HepG2 (cell line): ENCODE measurements at regions not wholly inside any gene's neighbourhood (a gene's known extent, or its start where the extent isn't known, plus 50 kb on each side); places are given as distances from the start of the nearest gene placed in this dataset.

ENCODE experiments used
- ATAC-seq: fragments of 200-7000 bp; cut with Tn5 transposase; 3 replicates; pipeline ENCODE4 v1.9.1; 2020; ENCODE audit warnings: mild to moderate bottlenecking, moderate library complexity
- BruUV-seq: library from RNA; stranded (reverse); fragments of 400-500 nt; replicated peaks from 2 replicates; lab custom pipeline; 2021; lab: Mats Ljungman, UMichigan
- CTCF ChIA-PET: fragments of 300-600 bp; formaldehyde crosslinking; extraction: SDS; loops from one replicate; lab custom pipeline; 2021; ENCODE audit warnings: low total read pairs, inconsistent platforms, low intra/inter-chr PET ratio; lab: Yijun Ruan, JAX
- POLR2A ChIA-PET: fragments of 350-600 bp; sonication (Branson Sonifier 250); formaldehyde crosslinking; loops from one replicate; lab custom pipeline; 2020; ENCODE audit warnings: antibody characterized with exemption, inconsistent platforms; lab: Yijun Ruan, JAX
- DNase-seq: peaks from one replicate; pipeline ENCODE4 v3.0.0-alpha.2; 2015; ENCODE audit warnings: low spot score
- FAIRE-seq: peaks from 3 replicates; lab custom pipeline; 2011; peaks lifted over from hg19 to GRCh38; lab: Jason Lieb, UNC
- H2AFZ ChIP-seq: one replicate; pipeline ENCODE4 v1.6.1; 2011; ENCODE audit warnings: low read length, inconsistent platforms
- H3K27ac ChIP-seq: fragments of 300-600 bp; 3 replicates; pipeline ENCODE4 v1.8.0; 2011; ENCODE audit warnings: mixed run types, mild to moderate bottlenecking, mixed read lengths, low read length, inconsistent platforms; ENCODE audit not compliant: insufficient read depth; ENCODE audit errors: extremely low read length
- H3K27me3 ChIP-seq, 2 experiments: fragments of 200-600 bp in 1 of 2; 2 replicates in 1 of 2; 3 replicates in 1 of 2; pipeline versions ENCODE4 v1.6.0 to v1.8.0; 2011; ENCODE audit warnings: low read length in 2 of 2, mild to moderate bottlenecking in 2 of 2, moderate library complexity in 2 of 2, inconsistent platforms in 1 of 2; ENCODE audit not compliant: insufficient read depth in 2 of 2, control insufficient read depth in 1 of 2
- H3K36me3 ChIP-seq, 2 experiments: fragments of 200-600 bp in 1 of 2; replicated peaks in 1 of 2; 2 replicates in 1 of 2; 3 replicates in 1 of 2; pipeline versions ENCODE4 v1.5.1 to v1.8.0; 2011; ENCODE audit warnings: low read length in 2 of 2, inconsistent platforms in 1 of 2; ENCODE audit not compliant: insufficient read depth in 2 of 2, control insufficient read depth in 1 of 2
- H3K4me1 ChIP-seq: 2 replicates; pipeline ENCODE4 v1.5.1; 2012; ENCODE audit warnings: low read length, inconsistent platforms; ENCODE audit not compliant: insufficient read depth
- H3K4me2 ChIP-seq: 2 replicates; pipeline ENCODE4 v1.6.0; 2011; ENCODE audit warnings: low read depth, low read length, inconsistent platforms
- H3K4me3 ChIP-seq, 3 experiments: fragments of 200-600 bp in 1 of 3; sonication (generic), shearing (Covaris generic) in 1 of 3; replicated peaks in 1 of 3; 2 replicates each; pipeline ENCODE4 v1.5.1; 2011 to 2016; ENCODE audit warnings: low read length in 3 of 3, inconsistent platforms in 2 of 3, low read depth in 2 of 3, mild to moderate bottlenecking in 2 of 3, control low read depth in 1 of 3, mixed read lengths in 1 of 3; ENCODE audit not compliant: insufficient read depth in 1 of 3
- H3K79me2 ChIP-seq: one replicate; pipeline ENCODE4 v1.6.1; 2011; ENCODE audit warnings: low read length, inconsistent platforms; ENCODE audit not compliant: insufficient read depth
- H3K9ac ChIP-seq: 2 replicates; pipeline ENCODE4 v1.6.0; 2011; ENCODE audit warnings: mild to moderate bottlenecking, low read depth, low read length, inconsistent platforms; ENCODE audit not compliant: insufficient read depth
- H3K9me3 ChIP-seq: 2 replicates; pipeline ENCODE4 v1.5.1; 2012; ENCODE audit warnings: mild to moderate bottlenecking, low read length
- H4K20me1 ChIP-seq: 2 replicates; pipeline ENCODE4 v1.6.0; 2011; ENCODE audit warnings: inconsistent platforms, mild to moderate bottlenecking, low read length, moderate library complexity; ENCODE audit not compliant: insufficient read depth
- MEIS2 ChIP-seq: sonication (generic); formaldehyde crosslinking; IDR thresholded peaks from 2 replicates; pipeline ENCODE4 v1.9.0; 2021; ENCODE audit warnings: mild to moderate bottlenecking, missing genetic modification reagents
- PITX1 ChIP-seq: sonication (generic); formaldehyde crosslinking; IDR thresholded peaks from 2 replicates; pipeline ENCODE4 v1.5.1; 2020; ENCODE audit warnings: mild to moderate bottlenecking, missing genetic modification reagents
- PPARG ChIP-seq: conservative IDR thresholded peaks from 2 replicates; pipeline ENCODE4 v1.6.1; 2016; ENCODE audit warnings: missing biosample characterization, missing genetic modification reagents
- SMAD3 ChIP-seq: sonication (generic); formaldehyde crosslinking; IDR thresholded peaks from 2 replicates; pipeline ENCODE4 v1.4.0; 2020; ENCODE audit warnings: missing genetic modification reagents
- SMARCE1 ChIP-seq: fragments of 450-650 bp; IDR thresholded peaks from 2 replicates; pipeline ENCODE4 v1.6.1; 2017; ENCODE audit warnings: borderline replicate concordance
- ZBTB21 ChIP-seq: sonication (generic); formaldehyde crosslinking; IDR thresholded peaks from 2 replicates; pipeline ENCODE4 v1.4.0; 2020; ENCODE audit warnings: missing genetic modification reagents
- ZNF746 ChIP-seq: sonication (generic); formaldehyde crosslinking; IDR thresholded peaks from 2 replicates; pipeline ENCODE4 v1.8.0; 2022; ENCODE audit warnings: mild to moderate bottlenecking, missing genetic modification reagents
- ZNF839 ChIP-seq: sonication (generic); formaldehyde crosslinking; IDR thresholded peaks from 2 replicates; pipeline ENCODE4 v1.4.0; 2020; ENCODE audit warnings: missing genetic modification reagents, mild to moderate bottlenecking, borderline replicate concordance
- WGBS: methylation state at CpG from one replicate; pipeline ENCODE4 v1.1.6; 2017; ENCODE audit warnings: low lambda C conversion rate; 5-methylcytosine and 5-hydroxymethylcytosine counted together
- in situ Hi-C: cut with HindIII; loops from 2 replicates; pipeline ENCODE4 v1.10.0; 2017; ENCODE audit warnings: low pct_unique_long_range_greater_than_20kb; ENCODE audit not compliant: extremely low pct_ligation_motif_present
- intact Hi-C: fragments of 100-400 bp; cut with micrococcal nuclease; formaldehyde crosslinking; loops from one replicate; pipeline ENCODE4 v1.10.0; 2022; ENCODE audit not compliant: unreplicated experiment
- TF ChIP-seq, protein P1 (sequence below): sonication (generic); formaldehyde crosslinking; IDR thresholded peaks from 2 replicates; pipeline ENCODE4 v1.5.1; 2020; ENCODE audit warnings: missing genetic modification reagents, mild to moderate bottlenecking, borderline replicate concordance
- TF ChIP-seq, protein P2 (sequence below): sonication (generic); formaldehyde crosslinking; IDR thresholded peaks from 2 replicates; pipeline ENCODE4 v1.4.0; 2020; ENCODE audit warnings: missing genetic modification reagents
- TF ChIP-seq, protein P3 (sequence below): sonication (generic); formaldehyde crosslinking; IDR thresholded peaks from 2 replicates; pipeline ENCODE4 v1.5.1; 2020; ENCODE audit warnings: mild to moderate bottlenecking, missing genetic modification reagents, borderline replicate concordance
- TF ChIP-seq, protein P4 (sequence below): sonication (generic); formaldehyde crosslinking; IDR thresholded peaks from 2 replicates; pipeline ENCODE4 v1.4.0; 2020; ENCODE audit warnings: missing genetic modification reagents

DNA sequence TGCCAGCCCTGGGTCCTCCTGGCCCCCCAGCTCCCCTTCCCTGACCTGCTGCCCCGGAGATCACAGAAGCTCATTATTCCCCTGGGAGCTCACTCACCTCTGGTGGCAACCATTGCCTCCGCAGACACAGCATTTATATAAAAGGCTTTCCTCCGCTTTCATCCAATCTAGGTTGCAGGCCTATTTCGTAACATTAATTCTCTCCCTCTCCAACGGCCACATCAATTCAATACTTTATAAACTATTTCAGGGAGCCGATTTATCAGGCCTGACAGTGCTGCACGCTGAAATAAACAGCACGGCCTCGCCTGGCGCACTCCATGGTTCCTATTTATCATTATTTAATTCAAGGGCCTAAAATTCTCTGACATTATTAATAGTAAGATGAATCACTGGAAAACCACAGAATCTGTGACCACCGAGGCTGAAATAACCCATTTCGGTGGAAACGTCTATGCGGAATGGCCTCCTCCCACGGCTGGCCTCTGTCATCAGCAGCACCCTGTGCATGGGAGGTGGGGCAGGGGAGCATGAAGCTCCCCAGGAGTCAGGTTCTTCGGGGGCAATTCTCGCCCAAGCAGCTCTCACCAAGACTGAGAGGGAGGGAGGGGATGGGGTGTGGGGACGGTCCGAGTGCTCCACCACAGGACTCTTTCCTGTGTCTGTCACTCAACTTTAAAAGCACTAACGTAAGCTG is 249.3 kb upstream of the PFKP start:
- ATAC-seq (no peak), FAIRE-seq (no peak), DNase-seq (no peak)
- 22% methylated on average over 15 of the region's 20 CpGs for WGBS
- Histone ChIP-seq H3K27me3 (no peaks in the 10 kb centered on the region; a peak in 1 of 5 replicates), H3K4me3 (no peak overlapping the region), H3K4me2 (no peak overlapping the region), H3K27ac (no peak overlapping the region), H3K4me1 (no peaks in the 10 kb centered on the region), H3K79me2 (no peaks in the 10 kb centered on the region), H2AFZ (no peak overlapping the region), H3K36me3 (no peaks in the 10 kb centered on the region), H4K20me1 (no peaks in the 10 kb centered on the region), H3K9me3 (no peaks in the 10 kb centered on the region), H3K9ac (no peak overlapping the region)
- CTCF ChIA-PET = no interaction called here
- no TSS peak for BruUV-seq
- POLR2A ChIA-PET = no interaction called here
- TF ChIP-seq, protein P1, sequence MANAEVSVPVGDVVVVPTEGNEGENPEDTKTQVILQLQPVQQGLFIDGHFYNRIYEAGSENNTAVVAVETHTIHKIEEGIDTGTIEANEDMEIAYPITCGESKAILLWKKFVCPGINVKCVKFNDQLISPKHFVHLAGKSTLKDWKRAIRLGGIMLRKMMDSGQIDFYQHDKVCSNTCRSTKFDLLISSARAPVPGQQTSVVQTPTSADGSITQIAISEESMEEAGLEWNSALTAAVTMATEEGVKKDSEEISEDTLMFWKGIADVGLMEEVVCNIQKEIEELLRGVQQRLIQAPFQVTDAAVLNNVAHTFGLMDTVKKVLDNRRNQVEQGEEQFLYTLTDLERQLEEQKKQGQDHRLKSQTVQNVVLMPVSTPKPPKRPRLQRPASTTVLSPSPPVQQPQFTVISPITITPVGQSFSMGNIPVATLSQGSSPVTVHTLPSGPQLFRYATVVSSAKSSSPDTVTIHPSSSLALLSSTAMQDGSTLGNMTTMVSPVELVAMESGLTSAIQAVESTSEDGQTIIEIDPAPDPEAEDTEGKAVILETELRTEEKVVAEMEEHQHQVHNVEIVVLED = no peak
- TF ChIP-seq ZBTB21 (CRISPR knock-in tag) (no peak), PPARG (CRISPR knock-in tag) (no peak), SMARCE1 (no peak), MEIS2 (CRISPR knock-in tag) (no peak), PITX1 (CRISPR knock-in tag) (no peak), ZNF746 (CRISPR knock-in tag) (no peak), SMAD3 (no peak), ZNF839 (CRISPR knock-in tag) (no peak)
- TF ChIP-seq, protein P2, sequence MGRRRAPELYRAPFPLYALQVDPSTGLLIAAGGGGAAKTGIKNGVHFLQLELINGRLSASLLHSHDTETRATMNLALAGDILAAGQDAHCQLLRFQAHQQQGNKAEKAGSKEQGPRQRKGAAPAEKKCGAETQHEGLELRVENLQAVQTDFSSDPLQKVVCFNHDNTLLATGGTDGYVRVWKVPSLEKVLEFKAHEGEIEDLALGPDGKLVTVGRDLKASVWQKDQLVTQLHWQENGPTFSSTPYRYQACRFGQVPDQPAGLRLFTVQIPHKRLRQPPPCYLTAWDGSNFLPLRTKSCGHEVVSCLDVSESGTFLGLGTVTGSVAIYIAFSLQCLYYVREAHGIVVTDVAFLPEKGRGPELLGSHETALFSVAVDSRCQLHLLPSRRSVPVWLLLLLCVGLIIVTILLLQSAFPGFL = no peak
- TF ChIP-seq, protein P3, sequence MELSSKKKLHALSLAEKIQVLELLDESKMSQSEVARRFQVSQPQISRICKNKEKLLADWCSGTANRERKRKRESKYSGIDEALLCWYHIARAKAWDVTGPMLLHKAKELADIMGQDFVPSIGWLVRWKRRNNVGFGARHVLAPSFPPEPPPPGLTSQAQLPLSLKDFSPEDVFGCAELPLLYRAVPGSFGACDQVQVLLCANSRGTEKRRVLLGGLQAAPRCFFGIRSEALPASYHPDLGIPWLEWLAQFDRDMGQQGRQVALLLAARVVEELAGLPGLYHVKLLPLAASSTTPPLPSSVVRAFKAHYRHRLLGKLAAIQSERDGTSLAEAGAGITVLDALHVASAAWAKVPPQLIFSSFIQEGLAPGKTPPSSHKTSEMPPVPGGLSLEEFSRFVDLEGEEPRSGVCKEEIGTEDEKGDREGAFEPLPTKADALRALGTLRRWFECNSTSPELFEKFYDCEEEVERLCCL (CRISPR knock-in tag) = no peak
- TF ChIP-seq, protein P4, sequence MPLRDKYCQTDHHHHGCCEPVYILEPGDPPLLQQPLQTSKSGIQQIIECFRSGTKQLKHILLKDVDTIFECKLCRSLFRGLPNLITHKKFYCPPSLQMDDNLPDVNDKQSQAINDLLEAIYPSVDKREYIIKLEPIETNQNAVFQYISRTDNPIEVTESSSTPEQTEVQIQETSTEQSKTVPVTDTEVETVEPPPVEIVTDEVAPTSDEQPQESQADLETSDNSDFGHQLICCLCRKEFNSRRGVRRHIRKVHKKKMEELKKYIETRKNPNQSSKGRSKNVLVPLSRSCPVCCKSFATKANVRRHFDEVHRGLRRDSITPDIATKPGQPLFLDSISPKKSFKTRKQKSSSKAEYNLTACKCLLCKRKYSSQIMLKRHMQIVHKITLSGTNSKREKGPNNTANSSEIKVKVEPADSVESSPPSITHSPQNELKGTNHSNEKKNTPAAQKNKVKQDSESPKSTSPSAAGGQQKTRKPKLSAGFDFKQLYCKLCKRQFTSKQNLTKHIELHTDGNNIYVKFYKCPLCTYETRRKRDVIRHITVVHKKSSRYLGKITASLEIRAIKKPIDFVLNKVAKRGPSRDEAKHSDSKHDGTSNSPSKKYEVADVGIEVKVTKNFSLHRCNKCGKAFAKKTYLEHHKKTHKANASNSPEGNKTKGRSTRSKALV (CRISPR knock-in tag) = no peak
- intact Hi-C loops (no loop called here), in situ Hi-C loops (no loop called here)
